IgD-negative memory B cell (primary cell): ENCODE measurements at regions not wholly inside any gene's neighbourhood (a gene's known extent, or its start where the extent isn't known, plus 50 kb on each side); places are given as distances from the start of the nearest gene placed in this dataset.

Experiments
- H3K27ac Mint-ChIP-seq, 3 donors: one replicate each; pipeline ENCODE4 v1.8.0; 2020 to 2022; ENCODE audit warnings: mild to moderate bottlenecking in 3 of 3, mixed read lengths in 3 of 3, moderate library complexity in 1 of 3
- H3K27me3 Mint-ChIP-seq: one replicate; pipeline ENCODE4 v1.8.0; 2021; ENCODE audit warnings: mixed read lengths
- H3K36me3 Mint-ChIP-seq: one replicate; pipeline ENCODE4 v1.8.0; 2020; ENCODE audit warnings: mild to moderate bottlenecking, mixed read lengths
- H3K4me1 Mint-ChIP-seq, 3 donors: one replicate each; pipeline ENCODE4 v1.8.0; 2020 to 2022; ENCODE audit warnings: mixed read lengths in 3 of 3, mild to moderate bottlenecking in 1 of 3
- H3K4me3 Mint-ChIP-seq, 4 donors: one replicate each; pipeline ENCODE4 v1.8.0; 2020 to 2022; ENCODE audit warnings: mild to moderate bottlenecking in 4 of 4, mixed read lengths in 4 of 4, moderate library complexity in 3 of 4
- H3K9me3 Mint-ChIP-seq, 3 donors: one replicate each; pipeline ENCODE4 v1.8.0; 2020 to 2021; ENCODE audit warnings: mixed read lengths in 3 of 3, mild to moderate bottlenecking in 1 of 3

- no peak overlapping the region for H3K27ac Mint-ChIP-seq
- H3K4me3 Mint-ChIP-seq: no peak overlapping the region
- H3K36me3 Mint-ChIP-seq: no peaks in the 10 kb centered on the region
- no peaks in the 10 kb centered on the region for H3K27me3 Mint-ChIP-seq
- no peaks in the 10 kb centered on the region for H3K4me1 Mint-ChIP-seq
- H3K9me3 Mint-ChIP-seq: peaks cover under 1 to 13% (median 9%) of the 10 kb centered on the region in 3 donors
These were observed 412.5 kb upstream of the PCDH9 start for GRCh38 chr13:67642657-67643056.

GRCh38 chr13:67635754-67636153 lies 405.6 kb upstream of the PCDH9 start:
- Mint-ChIP-seq H3K9me3 (peaks cover 0 to 6% (median 4%) of the 10 kb centered on the region in 3 donors), H3K4me1 (no peaks in the 10 kb centered on the region), H3K27me3 (no peaks in the 10 kb centered on the region), H3K4me3 (no peak overlapping the region), H3K36me3 (no peaks in the 10 kb centered on the region), H3K27ac (no peak overlapping the region)

- no peak overlapping the region for H3K27ac Mint-ChIP-seq
- peaks cover 0 to 3% (median 2%) of the 10 kb centered on the region in 3 donors for H3K9me3 Mint-ChIP-seq
- no peaks in the 10 kb centered on the region for H3K36me3 Mint-ChIP-seq
- H3K27me3 Mint-ChIP-seq: no peaks in the 10 kb centered on the region
- no peaks in the 10 kb centered on the region for H3K4me1 Mint-ChIP-seq
- no peak overlapping the region for H3K4me3 Mint-ChIP-seq
These were observed 402.5 kb upstream of the PCDH9 start for GRCh38 chr13:67632590-67632989.

- no peaks in the 10 kb centered on the region for H3K27me3 Mint-ChIP-seq
- H3K4me3 Mint-ChIP-seq: no peak overlapping the region
- peaks cover 0 to 3% (median 2%) of the 10 kb centered on the region in 3 donors for H3K9me3 Mint-ChIP-seq
These were observed 400.5 kb upstream of the PCDH9 start for GRCh38 chr13:67630640-67631039.

GRCh38 chr13:67623630-67624029 lies 393.5 kb upstream of the PCDH9 start:
- Mint-ChIP-seq H3K36me3 (no peaks in the 10 kb centered on the region), H3K4me1 (no peaks in the 10 kb centered on the region), H3K27me3 (no peaks in the 10 kb centered on the region), H3K27ac (no peak overlapping the region), H3K4me3 (no peak overlapping the region), H3K9me3 (no peaks in the 10 kb centered on the region)

More at GRCh38 chr13:67630640-67631039, 400.5 kb upstream of the PCDH9 start:
- H3K4me1 Mint-ChIP-seq: no peaks in the 10 kb centered on the region
- H3K36me3 Mint-ChIP-seq: no peaks in the 10 kb centered on the region
- H3K27ac Mint-ChIP-seq: no peak overlapping the region

- Mint-ChIP-seq H3K27me3 (no peaks in the 10 kb centered on the region), H3K4me1 (no peaks in the 10 kb centered on the region), H3K36me3 (no peaks in the 10 kb centered on the region), H3K9me3 (no peaks in the 10 kb centered on the region), H3K27ac (no peak overlapping the region), H3K4me3 (no peak overlapping the region)
These were observed 390.5 kb upstream of the PCDH9 start for GRCh38 chr13:67620665-67621064.

GRCh38 chr13:67619995-67620380 lies 389.9 kb upstream of the PCDH9 start:
- Mint-ChIP-seq H3K36me3 (no peaks in the 10 kb centered on the region), H3K4me3 (no peak overlapping the region), H3K27ac (no peak overlapping the region)

GRCh38 chr13:67619351-67619994 lies 389.3 kb upstream of the PCDH9 start:
- Mint-ChIP-seq H3K27ac (no peak overlapping the region), H3K4me3 (no peak overlapping the region), H3K27me3 (no peaks in the 10 kb centered on the region), H3K36me3 (no peaks in the 10 kb centered on the region), H3K4me1 (no peaks in the 10 kb centered on the region), H3K9me3 (no peaks in the 10 kb centered on the region)

More at GRCh38 chr13:67619995-67620380, 389.9 kb upstream of the PCDH9 start:
- H3K27me3 Mint-ChIP-seq: no peaks in the 10 kb centered on the region
- H3K4me1 Mint-ChIP-seq: no peaks in the 10 kb centered on the region
- no peaks in the 10 kb centered on the region for H3K9me3 Mint-ChIP-seq

- Mint-ChIP-seq H3K9me3 (peaks cover 0 to 3% (median 0%) of the 10 kb centered on the region in 3 donors), H3K27ac (no peak overlapping the region), H3K4me3 (no peak overlapping the region), H3K4me1 (no peaks in the 10 kb centered on the region), H3K27me3 (no peaks in the 10 kb centered on the region), H3K36me3 (no peaks in the 10 kb centered on the region)
These were observed 384.4 kb upstream of the PCDH9 start for GRCh38 chr13:67614579-67614978.

- Mint-ChIP-seq H3K9me3 (peaks cover 0 to 3% (median 0%) of the 10 kb centered on the region in 3 donors), H3K4me1 (no peaks in the 10 kb centered on the region), H3K27ac (no peak overlapping the region), H3K27me3 (no peaks in the 10 kb centered on the region), H3K4me3 (no peak overlapping the region), H3K36me3 (no peaks in the 10 kb centered on the region)
These were observed 383.9 kb upstream of the PCDH9 start for GRCh38 chr13:67614013-67614412.

- Mint-ChIP-seq H3K9me3 (peaks cover 0 to 5% (median 1%) of the 10 kb centered on the region in 3 donors), H3K27me3 (no peaks in the 10 kb centered on the region), H3K4me3 (peak overlapping the region in 1 of 4 donors; percentile 65), H3K4me1 (peaks cover 0 to 2% (median 0%) of the 10 kb centered on the region in 3 donors), H3K27ac (no peak overlapping the region), H3K36me3 (no peaks in the 10 kb centered on the region)
These were observed 358.5 kb upstream of the PCDH9 start for GRCh38 chr13:67588607-67589006.

- H3K4me3 Mint-ChIP-seq: no peak overlapping the region
- H3K27me3 Mint-ChIP-seq: no peaks in the 10 kb centered on the region
- H3K27ac Mint-ChIP-seq: no peak overlapping the region
- no peaks in the 10 kb centered on the region for H3K36me3 Mint-ChIP-seq
- no peaks in the 10 kb centered on the region for H3K4me1 Mint-ChIP-seq
- H3K9me3 Mint-ChIP-seq: peaks cover 0 to 5% (median 3%) of the 10 kb centered on the region in 3 donors
These were observed 347.2 kb upstream of the PCDH9 start for GRCh38 chr13:67577361-67577760.

GRCh38 chr13:67574320-67575233 lies 344.4 kb upstream of the PCDH9 start:
- Mint-ChIP-seq H3K36me3 (no peaks in the 10 kb centered on the region), H3K4me1 (no peaks in the 10 kb centered on the region), H3K27ac (no peak overlapping the region), H3K4me3 (no peak overlapping the region), H3K9me3 (peaks cover 0 to 5% (median 3%) of the 10 kb centered on the region in 3 donors), H3K27me3 (no peaks in the 10 kb centered on the region)

- H3K27ac Mint-ChIP-seq: peak overlapping the region in 1 of 3 donors; percentile 26
- H3K9me3 Mint-ChIP-seq: peaks cover 0 to 2% (median 0%) of the 10 kb centered on the region in 3 donors
- H3K27me3 Mint-ChIP-seq: no peaks in the 10 kb centered on the region
- no peak overlapping the region for H3K4me3 Mint-ChIP-seq
- no peaks in the 10 kb centered on the region for H3K36me3 Mint-ChIP-seq
- no peaks in the 10 kb centered on the region for H3K4me1 Mint-ChIP-seq
These were observed 338.1 kb upstream of the PCDH9 start for GRCh38 chr13:67568205-67568604.

GRCh38 chr13:67557642-67558241 lies 327.6 kb upstream of the PCDH9 start:
- Mint-ChIP-seq H3K9me3 (peaks cover 5 to 18% (median 7%) of the 10 kb centered on the region in 3 donors), H3K4me3 (no peak overlapping the region), H3K36me3 (peaks cover 2% of the 10 kb centered on the region), H3K27ac (no peak overlapping the region), H3K27me3 (no peaks in the 10 kb centered on the region), H3K4me1 (no peaks in the 10 kb centered on the region)
